ENCODE measurements at regions not wholly inside any gene's neighbourhood (a gene's known extent, or its start where the extent isn't known, plus 50 kb on each side); places are given as distances from the start of the nearest gene placed in this dataset.

DNA sequence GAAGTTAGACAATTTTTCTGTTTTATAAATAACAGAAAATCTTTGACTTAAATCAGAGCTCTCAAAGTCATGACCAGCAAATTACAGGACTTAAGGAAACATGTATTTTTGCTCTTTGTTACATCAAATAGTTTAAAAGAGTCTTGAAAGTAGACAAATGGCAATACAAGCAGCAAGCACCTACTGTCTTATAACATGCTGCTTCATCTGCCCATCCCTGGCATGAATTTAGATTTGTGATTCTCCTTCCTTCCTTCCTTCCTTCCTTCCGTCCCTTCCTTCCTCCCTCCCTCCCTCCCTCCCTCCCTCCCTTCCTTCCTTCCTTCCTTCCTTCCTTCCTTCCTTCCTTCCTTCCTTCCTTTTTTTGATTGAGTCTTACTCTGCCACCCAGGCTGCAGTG, 715.6 kb upstream of the FLRT2 start:
- H3K27ac Mint-ChIP-seq (ENCODE audit: unreplicated experiment) = no peak overlapping the region
- no peaks in the 10 kb centered on the region for H3K4me1 Mint-ChIP-seq
- peaks cover 4% of the 10 kb centered on the region for H3K9me3 Mint-ChIP-seq
- no peaks in the 10 kb centered on the region for H3K36me3 Mint-ChIP-seq (ENCODE audit: low read depth)
- no peak overlapping the region for H3K4me3 Mint-ChIP-seq
- no peak for TF ChIP-seq CTCF (conservative IDR thresholded peaks at IDR 0.05)
- no peak for DNase-seq (ENCODE audit: low read depth, low spot score)
- H3K27me3 Mint-ChIP-seq (ENCODE audit: low read depth) = no peaks in the 10 kb centered on the region

- no peak for TF ChIP-seq CTCF (conservative IDR thresholded peaks at IDR 0.05)
These were observed 710.4 kb upstream of the FLRT2 start for GRCh38 chr14:84819528-84819927.

DNA sequence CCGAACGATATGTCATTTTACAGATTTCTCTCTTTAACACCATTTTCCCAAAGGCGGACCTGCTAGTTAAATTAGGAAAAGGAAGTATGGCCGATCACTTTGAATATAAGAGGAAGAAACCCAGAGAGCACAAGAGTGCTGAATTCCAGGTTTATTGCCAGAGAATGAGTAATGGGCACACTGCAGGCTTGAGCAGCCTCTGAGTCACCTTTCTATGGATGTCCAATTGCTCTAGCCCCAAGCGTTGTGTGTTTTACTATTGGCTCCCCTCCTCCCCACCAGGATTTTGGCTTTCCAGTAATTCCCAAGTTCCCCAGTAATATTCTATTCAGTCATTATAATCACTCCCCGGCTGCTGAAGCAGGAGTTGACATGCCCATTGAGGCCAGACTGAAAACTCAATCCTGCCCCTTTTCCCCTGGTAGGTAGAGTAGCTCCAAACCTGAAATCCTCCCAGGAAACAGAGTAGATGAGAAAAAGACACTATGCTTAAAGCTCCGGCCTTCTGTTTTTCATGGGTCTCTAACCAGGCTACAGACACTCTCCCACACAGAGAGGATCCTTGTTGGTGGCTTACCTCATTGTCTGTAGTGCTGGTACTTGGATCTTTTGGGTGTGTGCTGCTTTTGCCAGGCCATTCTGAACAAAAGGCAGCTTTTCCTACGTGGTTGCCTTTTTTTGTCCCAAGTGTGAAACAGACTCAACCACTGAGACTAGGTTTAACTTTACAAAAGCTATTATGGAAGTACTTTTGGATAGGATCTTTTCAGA, 704.3 kb upstream of the FLRT2 start:
- H3K27ac Mint-ChIP-seq (ENCODE audit: unreplicated experiment) = no peak overlapping the region

More at GRCh38 chr14:84819528-84819927, 710.4 kb upstream of the FLRT2 start:
- DNase-seq (ENCODE audit: low read depth, low spot score) = no peak
- no peaks in the 10 kb centered on the region for H3K4me1 Mint-ChIP-seq
- no peaks in the 10 kb centered on the region for H3K36me3 Mint-ChIP-seq (ENCODE audit: low read depth)
- no peak overlapping the region for H3K4me3 Mint-ChIP-seq
- H3K27ac Mint-ChIP-seq (ENCODE audit: unreplicated experiment) = no peak overlapping the region
- H3K9me3 Mint-ChIP-seq = peaks cover 6% of the 10 kb centered on the region
- H3K27me3 Mint-ChIP-seq (ENCODE audit: low read depth) = no peaks in the 10 kb centered on the region

GRCh38 chr14:84826294-84826693, 703.6 kb upstream of the FLRT2 start:
- no peak overlapping the region for H3K27ac Mint-ChIP-seq (ENCODE audit: unreplicated experiment)
- no peak for DNase-seq (ENCODE audit: low read depth, low spot score)
- no peak overlapping the region for H3K4me3 Mint-ChIP-seq
- no peak for TF ChIP-seq CTCF (conservative IDR thresholded peaks at IDR 0.05)
- no peaks in the 10 kb centered on the region for H3K36me3 Mint-ChIP-seq (ENCODE audit: low read depth)
- H3K27me3 Mint-ChIP-seq (ENCODE audit: low read depth) = no peaks in the 10 kb centered on the region
- peaks cover 2% of the 10 kb centered on the region for H3K9me3 Mint-ChIP-seq
- H3K4me1 Mint-ChIP-seq = no peaks in the 10 kb centered on the region

More for the DNA sequence above, 704.3 kb upstream of the FLRT2 start:
- Mint-ChIP-seq H3K4me1 (no peaks in the 10 kb centered on the region), H3K27me3 (ENCODE audit: low read depth) (no peaks in the 10 kb centered on the region), H3K9me3 (peaks cover 2% of the 10 kb centered on the region), H3K36me3 (ENCODE audit: low read depth) (no peaks in the 10 kb centered on the region), H3K4me3 (no peak overlapping the region)
- no peak for TF ChIP-seq CTCF (conservative IDR thresholded peaks at IDR 0.05)
- DNase-seq (ENCODE audit: low read depth, low spot score) = no peak

GRCh38 chr14:84850595-84850994, 679.3 kb upstream of the FLRT2 start:
- no peaks in the 10 kb centered on the region for H3K9me3 Mint-ChIP-seq
- H3K36me3 Mint-ChIP-seq (ENCODE audit: low read depth) = no peaks in the 10 kb centered on the region
- DNase-seq (ENCODE audit: low read depth, low spot score) = no peak
- H3K4me1 Mint-ChIP-seq = peaks cover under 1% of the 10 kb centered on the region
- H3K4me3 Mint-ChIP-seq = no peak overlapping the region
- TF ChIP-seq CTCF (conservative IDR thresholded peaks at IDR 0.05) = no peak
- H3K27ac Mint-ChIP-seq (ENCODE audit: unreplicated experiment) = no peak overlapping the region
- no peaks in the 10 kb centered on the region for H3K27me3 Mint-ChIP-seq (ENCODE audit: low read depth)
